ENCODE measurements at regions not wholly inside any gene's neighbourhood (a gene's known extent, or its start where the extent isn't known, plus 50 kb on each side); places are given as distances from the start of the nearest gene placed in this dataset.
"Not testable (repeated sequence)": the region's sequence is repeated elsewhere in the genome, so short reads cannot be mapped to it uniquely, and the experiment has no call there.

DNA sequence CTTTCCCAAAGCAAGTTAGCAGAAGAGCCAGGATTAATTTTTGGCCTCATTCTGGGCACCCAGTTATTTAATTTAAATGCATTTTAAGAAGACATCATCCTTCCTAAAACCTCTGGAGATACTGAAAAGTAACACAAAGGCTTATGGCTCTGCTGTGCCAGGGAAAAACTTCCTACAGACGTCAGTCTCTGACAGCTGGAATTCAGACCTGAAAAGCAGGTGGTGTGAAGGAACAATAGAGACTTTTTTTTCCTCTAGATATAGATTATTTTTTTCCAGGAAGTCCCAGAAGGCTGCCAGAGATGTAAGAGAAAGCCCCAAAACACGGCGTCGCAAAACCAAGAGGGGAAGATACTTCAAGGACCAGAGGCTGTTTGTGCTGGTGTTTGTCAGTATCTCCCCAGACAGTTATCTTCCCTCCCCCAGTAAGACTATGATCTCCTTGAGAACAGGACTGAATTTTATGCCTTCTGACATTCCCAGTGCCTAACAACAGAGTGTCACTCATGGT is 88.7 kb upstream of the RASEF start:
- no peaks in the 10 kb centered on the region for H3K9me3 ChIP-seq (ENCODE audit: control insufficient read depth, insufficient read depth, low read length)
- H3K4me1 ChIP-seq (ENCODE audit: insufficient read depth, low read length) = no peaks in the 10 kb centered on the region
- no peak overlapping the region for H3K9ac ChIP-seq (ENCODE audit: low read depth, low read length)
- H3K36me3 ChIP-seq (ENCODE audit: insufficient read depth, low read length) = no peaks in the 10 kb centered on the region

DNA sequence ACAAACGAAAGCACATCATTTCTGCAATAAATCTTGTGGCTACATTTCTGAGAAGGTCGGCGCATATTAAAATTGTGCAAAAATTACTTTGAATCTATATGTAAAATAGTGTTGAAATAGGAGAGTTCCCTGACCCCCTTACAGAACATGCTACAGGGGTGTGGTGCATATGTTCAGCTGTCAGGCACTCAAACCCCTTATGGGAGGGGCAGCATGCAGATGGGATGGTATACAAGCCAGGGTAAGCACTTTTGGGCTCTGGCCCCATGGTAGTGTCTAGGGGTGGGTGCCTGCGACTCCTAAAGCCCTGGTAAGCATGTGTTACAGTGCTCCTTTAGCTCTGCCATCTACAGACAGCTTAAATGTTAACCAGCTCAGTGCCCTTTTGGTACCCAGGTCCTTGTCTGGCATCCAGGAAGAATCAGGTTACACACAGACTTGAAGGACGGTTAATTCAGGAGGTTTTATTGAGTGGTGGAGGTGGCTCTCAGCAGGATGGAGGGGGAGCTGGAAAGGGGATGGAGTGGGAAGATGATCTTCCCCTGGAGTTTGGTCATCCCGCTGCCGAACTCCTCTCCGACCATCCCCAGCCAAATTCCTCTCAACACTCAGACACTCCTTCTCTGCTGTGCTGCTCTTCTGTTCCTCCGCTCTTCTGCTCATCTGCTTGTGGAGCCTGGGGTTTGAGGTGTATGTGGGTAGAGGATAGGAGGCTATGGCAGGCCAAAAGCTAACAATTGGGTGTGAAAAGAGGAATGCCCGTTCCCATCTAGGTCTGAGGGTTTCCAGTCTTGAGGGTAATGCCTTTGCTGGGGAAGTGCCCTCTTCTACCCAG is 84.6 kb upstream of the RASEF start:
- Histone ChIP-seq H3K9ac (ENCODE audit: low read depth, low read length) (no peak overlapping the region), H3K9me3 (ENCODE audit: control insufficient read depth, insufficient read depth, low read length) (no peaks in the 10 kb centered on the region), H3K36me3 (ENCODE audit: insufficient read depth, low read length) (no peaks in the 10 kb centered on the region), H3K4me1 (ENCODE audit: insufficient read depth, low read length) (no peaks in the 10 kb centered on the region)

DNA sequence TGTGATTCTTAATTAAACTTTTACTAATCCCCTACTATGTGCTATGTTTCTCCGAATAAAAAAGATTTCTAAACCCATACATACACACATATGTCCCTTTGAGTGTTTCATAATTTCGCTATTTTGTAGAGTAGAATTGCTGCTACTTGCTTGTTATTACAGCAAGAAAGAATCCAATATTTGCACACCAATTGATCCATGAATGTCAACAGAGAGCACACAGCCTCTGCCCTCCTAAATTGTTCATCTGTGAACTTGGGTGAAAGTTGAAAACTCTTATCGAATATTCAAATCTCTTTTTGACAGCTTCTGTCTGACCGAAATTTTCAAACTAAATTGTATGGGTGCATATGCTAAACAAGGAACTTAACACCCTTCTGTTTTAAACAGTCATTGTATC is 83.4 kb upstream of the RASEF start:
- Histone ChIP-seq H3K9me3 (ENCODE audit: control insufficient read depth, insufficient read depth, low read length) (no peaks in the 10 kb centered on the region), H3K36me3 (ENCODE audit: insufficient read depth, low read length) (no peaks in the 10 kb centered on the region), H3K9ac (ENCODE audit: low read depth, low read length) (no peak overlapping the region), H3K4me1 (ENCODE audit: insufficient read depth, low read length) (no peaks in the 10 kb centered on the region)

DNA sequence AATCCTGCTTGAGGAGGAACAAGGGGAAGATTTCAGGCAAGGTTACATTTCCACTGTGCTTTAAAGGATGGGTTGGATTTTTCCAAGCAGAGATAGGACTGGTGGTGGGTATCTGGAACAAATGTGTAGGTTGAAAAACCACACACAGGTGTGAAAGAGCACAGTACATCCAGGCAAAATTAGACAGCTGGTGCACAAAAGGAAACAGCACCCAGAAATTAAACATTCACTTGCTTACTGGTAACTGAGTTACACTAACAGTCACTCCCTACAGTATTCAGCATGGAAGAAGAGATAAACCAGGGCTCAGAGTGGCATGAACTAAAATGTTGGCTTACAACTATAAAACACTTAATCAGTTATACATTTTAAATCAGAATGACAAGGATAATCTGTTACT is 81.5 kb upstream of the RASEF start:
- H3K4me1 ChIP-seq (ENCODE audit: insufficient read depth, low read length) = no peaks in the 10 kb centered on the region
- no peaks in the 10 kb centered on the region for H3K36me3 ChIP-seq (ENCODE audit: insufficient read depth, low read length)
- H3K9ac ChIP-seq (ENCODE audit: low read depth, low read length) = no peak overlapping the region
- H3K9me3 ChIP-seq (ENCODE audit: control insufficient read depth, insufficient read depth, low read length) = no peaks in the 10 kb centered on the region

DNA sequence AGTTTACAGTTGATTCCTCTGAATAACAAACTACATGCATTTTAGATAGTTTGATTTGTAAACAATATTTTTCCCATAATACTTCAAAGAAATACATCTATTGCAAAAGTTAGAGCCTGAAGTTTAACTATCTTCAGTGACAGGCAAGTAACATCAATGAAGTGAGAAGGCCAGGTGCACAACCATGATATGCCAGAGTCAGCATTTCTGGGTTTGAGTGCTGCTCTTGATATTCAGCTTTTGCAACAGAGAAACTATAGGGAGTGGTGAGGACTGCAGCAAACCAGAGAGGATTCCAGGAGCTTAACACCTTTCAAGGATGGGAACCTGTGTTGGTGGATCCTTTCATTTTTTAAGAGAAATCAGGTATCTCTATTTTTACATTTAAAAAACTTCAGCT is 79.4 kb upstream of the RASEF start:
- Histone ChIP-seq H3K36me3 (ENCODE audit: insufficient read depth, low read length) (no peaks in the 10 kb centered on the region), H3K9me3 (ENCODE audit: control insufficient read depth, insufficient read depth, low read length) (no peaks in the 10 kb centered on the region), H3K4me1 (ENCODE audit: insufficient read depth, low read length) (no peaks in the 10 kb centered on the region), H3K9ac (ENCODE audit: low read depth, low read length) (no peak overlapping the region)

DNA sequence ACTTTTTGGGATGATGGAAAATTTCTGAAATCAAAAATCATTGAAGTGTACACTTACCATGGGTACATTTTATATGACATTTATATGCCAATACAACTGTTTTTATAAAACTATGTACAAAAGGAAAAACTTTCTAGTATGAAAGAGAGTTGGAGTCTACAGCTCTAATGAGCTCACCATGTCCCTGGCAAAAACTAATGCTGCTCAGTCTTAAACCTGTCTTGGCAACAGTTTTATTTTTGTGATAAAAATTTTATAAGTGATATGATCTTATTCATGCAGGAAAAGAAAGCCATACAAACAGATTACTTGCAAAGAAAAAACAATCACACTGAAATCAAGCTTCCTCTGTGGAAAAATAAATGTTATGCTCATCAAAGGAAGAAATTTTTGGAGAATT is 78.9 kb upstream of the RASEF start:
- H3K9me3 ChIP-seq (ENCODE audit: control insufficient read depth, insufficient read depth, low read length) = no peaks in the 10 kb centered on the region
- no peaks in the 10 kb centered on the region for H3K4me1 ChIP-seq (ENCODE audit: insufficient read depth, low read length)
- H3K9ac ChIP-seq (ENCODE audit: low read depth, low read length) = no peak overlapping the region
- H3K36me3 ChIP-seq (ENCODE audit: insufficient read depth, low read length) = no peaks in the 10 kb centered on the region

DNA sequence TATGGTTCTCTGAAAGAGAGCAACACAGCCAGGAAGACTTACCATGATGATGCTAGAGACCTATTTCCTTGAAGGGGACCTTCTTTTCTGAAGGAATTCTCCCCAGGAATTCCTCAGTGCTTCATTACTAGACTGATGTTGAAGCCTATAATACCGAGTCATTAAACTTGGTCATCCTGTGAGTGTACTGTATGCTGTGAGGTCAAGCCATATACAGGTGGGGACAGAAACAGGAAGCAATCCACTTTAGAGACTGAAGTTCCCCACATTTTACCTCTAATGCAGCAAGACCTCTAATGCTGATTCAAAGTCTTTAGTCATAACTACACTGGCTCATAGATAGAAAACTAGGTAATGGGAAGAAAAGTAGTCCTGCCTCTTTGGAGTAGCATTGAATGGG is 77.1 kb upstream of the RASEF start:
- H3K4me1 ChIP-seq (ENCODE audit: insufficient read depth, low read length) = no peaks in the 10 kb centered on the region
- no peak overlapping the region for H3K9ac ChIP-seq (ENCODE audit: low read depth, low read length)
- H3K36me3 ChIP-seq (ENCODE audit: insufficient read depth, low read length) = no peaks in the 10 kb centered on the region
- no peaks in the 10 kb centered on the region for H3K9me3 ChIP-seq (ENCODE audit: control insufficient read depth, insufficient read depth, low read length)

DNA sequence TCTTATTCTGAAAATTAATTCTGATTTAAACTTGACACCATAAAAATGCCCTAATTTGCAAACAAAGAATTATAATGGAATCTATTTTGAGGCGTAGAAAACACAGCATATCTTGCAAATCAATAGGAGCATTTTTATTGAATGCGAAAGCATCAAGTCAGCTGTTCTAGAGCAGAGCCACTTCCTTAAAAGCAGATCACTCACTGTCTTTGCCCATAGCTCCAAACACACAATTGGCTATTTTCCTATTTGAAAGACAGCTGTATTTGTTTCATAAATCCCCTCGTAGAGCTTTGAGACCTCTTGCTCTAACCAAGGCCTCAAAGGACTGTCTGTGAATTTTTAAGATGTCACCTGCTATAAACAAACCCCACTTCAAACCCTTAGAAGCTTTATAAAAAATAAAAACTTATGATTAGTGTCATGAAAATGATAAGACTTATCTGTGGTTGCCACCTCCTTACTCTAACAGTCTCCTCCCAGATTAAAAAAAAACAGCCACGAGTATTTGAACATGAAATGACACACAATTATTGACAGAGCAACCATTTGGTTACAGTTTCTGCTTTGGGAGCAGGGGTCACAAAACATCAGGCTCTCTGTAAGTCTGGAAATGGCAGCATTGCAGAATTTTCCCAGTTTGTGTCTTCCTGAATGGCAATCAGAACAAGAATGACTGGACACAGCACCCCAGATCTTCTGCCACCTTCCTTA is 75.6 kb upstream of the RASEF start:
- Histone ChIP-seq H3K4me1 (ENCODE audit: insufficient read depth, low read length) (no peaks in the 10 kb centered on the region), H3K36me3 (ENCODE audit: insufficient read depth, low read length) (no peaks in the 10 kb centered on the region), H3K9ac (ENCODE audit: low read depth, low read length) (no peak overlapping the region), H3K9me3 (ENCODE audit: control insufficient read depth, insufficient read depth, low read length) (no peaks in the 10 kb centered on the region)

DNA sequence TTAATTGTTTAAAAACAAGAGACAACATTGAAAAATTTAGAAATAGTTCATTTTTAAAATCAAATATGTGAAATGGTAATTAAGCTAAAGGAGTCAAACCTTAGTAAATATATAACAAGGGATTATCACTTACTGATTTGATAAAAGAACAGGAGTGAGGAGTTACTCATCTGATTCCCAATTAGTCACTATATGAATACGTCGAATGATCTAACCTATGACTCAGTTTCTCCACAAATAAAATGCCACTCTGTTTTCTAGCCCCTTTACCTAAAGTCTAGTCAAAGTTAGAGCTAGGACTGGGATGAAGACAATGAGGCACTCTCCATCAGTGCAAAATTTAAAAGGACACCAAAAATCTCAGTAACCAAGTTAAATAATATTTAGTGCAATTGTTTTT is 70.4 kb upstream of the RASEF start:
- no peaks in the 10 kb centered on the region for H3K9me3 ChIP-seq (ENCODE audit: control insufficient read depth, insufficient read depth, low read length)
- H3K4me1 ChIP-seq (ENCODE audit: insufficient read depth, low read length) = no peaks in the 10 kb centered on the region
- no peaks in the 10 kb centered on the region for H3K36me3 ChIP-seq (ENCODE audit: insufficient read depth, low read length)
- H3K9ac ChIP-seq (ENCODE audit: low read depth, low read length) = no peak overlapping the region

DNA sequence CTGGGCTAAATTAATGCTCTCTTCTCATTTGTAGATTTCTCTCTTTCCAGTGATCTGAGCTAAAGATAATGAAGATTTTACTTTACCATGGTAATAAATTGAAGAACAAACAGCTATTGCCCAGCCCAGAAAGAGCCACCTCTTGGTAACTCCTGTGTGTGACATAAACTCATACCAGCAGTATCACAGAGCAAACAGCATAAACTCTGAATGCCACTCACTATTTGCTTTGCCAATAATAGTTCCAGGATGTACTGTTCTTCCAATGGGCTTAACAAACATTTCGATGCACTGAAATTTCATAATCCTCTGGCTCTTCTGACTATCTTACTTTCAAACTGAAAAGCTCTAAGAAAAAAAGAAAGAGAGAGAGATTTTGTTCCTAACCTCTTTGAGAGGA is 69.8 kb upstream of the RASEF start:
- Histone ChIP-seq H3K9me3 (ENCODE audit: control insufficient read depth, insufficient read depth, low read length) (no peaks in the 10 kb centered on the region; the same call in 1 of the 2 replicates), H3K36me3 (ENCODE audit: insufficient read depth, low read length) (no peaks in the 10 kb centered on the region)

DNA sequence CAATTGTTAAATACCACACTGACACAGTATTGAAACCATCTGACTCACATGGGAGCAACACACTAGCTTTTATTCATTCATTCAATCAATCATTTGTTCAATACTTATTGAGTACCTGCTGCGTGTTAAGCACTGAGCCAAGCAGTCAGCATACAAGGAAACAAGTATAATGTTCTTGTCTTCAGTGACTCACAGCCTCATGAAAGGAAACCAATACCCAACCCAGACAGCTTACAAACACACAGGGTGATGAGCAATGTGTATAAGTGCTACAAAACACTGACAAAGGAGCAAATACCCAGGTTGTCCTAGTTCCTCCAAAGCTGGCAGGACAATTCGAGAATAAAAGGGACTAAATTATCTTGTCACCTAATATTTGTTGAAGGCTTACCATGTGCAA is 67.6 kb upstream of the RASEF start:
- H3K9me3 ChIP-seq (ENCODE audit: control insufficient read depth, insufficient read depth, low read length) = no peaks in the 10 kb centered on the region; the same call in 1 of the 2 replicates
- H3K36me3 ChIP-seq (ENCODE audit: insufficient read depth, low read length) = no peaks in the 10 kb centered on the region
- H3K4me1 ChIP-seq (ENCODE audit: insufficient read depth, low read length) = no peaks in the 10 kb centered on the region
- no peak overlapping the region for H3K9ac ChIP-seq (ENCODE audit: low read depth, low read length)

More for the DNA sequence above, 69.8 kb upstream of the RASEF start:
- H3K4me1 ChIP-seq (ENCODE audit: insufficient read depth, low read length) = no peaks in the 10 kb centered on the region
- H3K9ac ChIP-seq (ENCODE audit: low read depth, low read length) = no peak overlapping the region

DNA sequence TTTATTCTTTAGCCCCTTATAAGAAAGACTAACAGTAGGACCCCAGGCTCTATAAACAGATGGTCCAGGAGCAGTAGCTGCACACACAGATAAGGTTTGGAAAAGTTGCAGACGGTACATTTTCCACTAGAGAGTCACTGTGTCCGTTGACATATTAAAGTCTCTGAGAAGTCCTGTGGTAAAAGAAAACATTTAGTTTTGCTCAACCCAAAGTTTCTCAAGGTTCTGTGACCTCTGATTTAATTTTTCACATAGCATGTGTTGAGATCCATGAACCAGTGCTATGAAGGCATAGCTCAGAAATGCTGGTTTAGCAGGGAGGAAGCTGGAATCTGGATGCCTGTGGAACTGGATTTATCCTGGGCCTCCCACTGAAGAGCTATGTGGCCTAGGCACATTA is 62.7 kb upstream of the RASEF start:
- H3K4me1 ChIP-seq (ENCODE audit: insufficient read depth, low read length) = no peaks in the 10 kb centered on the region
- no peaks in the 10 kb centered on the region; the same call in 1 of the 2 replicates for H3K9me3 ChIP-seq (ENCODE audit: control insufficient read depth, insufficient read depth, low read length)
- no peaks in the 10 kb centered on the region for H3K36me3 ChIP-seq (ENCODE audit: insufficient read depth, low read length)
- no peak overlapping the region for H3K9ac ChIP-seq (ENCODE audit: low read depth, low read length)

DNA sequence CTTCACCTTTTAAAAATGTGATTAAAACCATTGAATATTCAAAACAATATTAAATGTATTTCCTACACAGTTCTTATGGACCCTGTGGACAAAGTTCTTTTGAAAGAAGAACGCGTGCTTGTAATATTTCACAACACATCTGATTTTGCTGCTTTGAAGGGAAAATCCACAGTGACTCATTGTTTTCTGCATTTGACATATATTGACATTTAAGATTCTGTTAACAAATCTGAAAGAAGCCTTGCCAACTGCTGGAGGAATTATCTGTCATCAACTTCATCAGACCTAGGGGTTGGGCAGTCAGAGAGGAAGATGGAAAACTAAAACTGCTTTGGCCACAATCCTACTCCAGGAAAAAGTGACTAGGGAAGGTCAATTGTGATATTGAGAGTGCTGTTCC is 56.9 kb upstream of the RASEF start:
- H3K4me1 ChIP-seq (ENCODE audit: insufficient read depth, low read length) = no peaks in the 10 kb centered on the region
- H3K9ac ChIP-seq (ENCODE audit: low read depth, low read length) = no peak overlapping the region
- H3K9me3 ChIP-seq (ENCODE audit: control insufficient read depth, insufficient read depth, low read length) = 0 out of 2 replicates have a peak, but pooled peaks cover 3% of the 10 kb centered on the region
- no peaks in the 10 kb centered on the region for H3K36me3 ChIP-seq (ENCODE audit: insufficient read depth, low read length)

DNA sequence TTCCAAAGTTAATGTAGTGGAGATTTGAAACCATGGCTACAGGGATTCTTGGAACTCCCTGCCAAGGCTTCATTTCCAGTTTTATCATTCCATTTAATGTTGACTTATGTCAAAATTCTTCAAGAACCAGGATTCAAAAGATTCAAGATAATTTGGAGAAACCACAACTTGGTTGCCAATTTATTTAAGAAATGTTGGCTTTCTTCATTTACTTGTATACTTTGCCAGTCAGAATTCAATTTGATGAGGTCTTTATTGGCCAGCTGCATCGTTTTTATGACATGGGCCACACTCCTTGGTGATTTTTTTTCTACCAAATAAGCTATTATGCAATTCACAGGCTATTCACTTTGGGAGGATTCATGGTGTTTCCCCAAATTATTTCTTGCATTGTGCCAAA is 53.1 kb upstream of the RASEF start:
- H3K4me1 ChIP-seq (ENCODE audit: insufficient read depth, low read length) = no peaks in the 10 kb centered on the region
- no peaks in the 10 kb centered on the region for H3K36me3 ChIP-seq (ENCODE audit: insufficient read depth, low read length)
- no peak overlapping the region for H3K9ac ChIP-seq (ENCODE audit: low read depth, low read length)
- peaks cover 3% of the 10 kb centered on the region; the same call in 1 of the 2 replicates for H3K9me3 ChIP-seq (ENCODE audit: control insufficient read depth, insufficient read depth, low read length)

DNA sequence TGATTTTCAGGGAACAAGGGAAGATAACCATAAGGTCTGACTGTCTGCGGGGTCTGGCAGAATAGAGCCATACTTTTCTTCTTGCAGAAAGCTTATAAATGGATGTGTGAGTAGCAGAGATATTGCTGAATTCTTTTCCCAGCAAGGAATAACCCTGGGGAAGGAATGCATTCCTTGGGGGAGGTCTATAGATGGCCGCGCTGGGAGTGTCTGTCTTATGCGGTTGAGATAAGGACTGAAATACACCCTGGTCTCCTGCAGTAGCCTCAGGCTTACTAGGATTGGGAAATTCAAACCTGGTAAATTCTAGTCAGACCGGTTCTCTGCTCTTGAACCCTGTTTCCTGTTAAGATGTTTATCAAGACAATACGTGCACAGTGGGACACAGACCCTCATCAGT is 50.5 kb upstream of the RASEF start:
- H3K4me1 ChIP-seq (ENCODE audit: insufficient read depth, low read length); H3K9me3 ChIP-seq (ENCODE audit: control insufficient read depth, insufficient read depth, low read length); H3K36me3 ChIP-seq (ENCODE audit: insufficient read depth, low read length); H3K9ac ChIP-seq (ENCODE audit: low read depth, low read length): not testable (repeated sequence)
